Urinary bladder (tissue), 3 donors: ENCODE measurements at regions not wholly inside any gene's neighbourhood (a gene's known extent, or its start where the extent isn't known, plus 50 kb on each side); places are given as distances from the start of the nearest gene placed in this dataset.

Source experiments
- DNase-seq: peaks from one replicate; pipeline ENCODE4 v3.0.0-alpha.2; 2015; ENCODE audit errors: extremely low spot score
- H3K27ac ChIP-seq: one replicate; pipeline ENCODE4 v1.5.1; 2013; ENCODE audit warnings: low read depth, mild to moderate bottlenecking, moderate library complexity
- H3K36me3 ChIP-seq: one replicate; pipeline ENCODE4 v1.6.1; 2013; ENCODE audit warnings: mild to moderate bottlenecking, moderate library complexity; ENCODE audit not compliant: insufficient read depth
- H3K4me1 ChIP-seq: one replicate; pipeline ENCODE4 v1.6.1; 2013; ENCODE audit warnings: mild to moderate bottlenecking, moderate library complexity; ENCODE audit not compliant: insufficient read depth
- H3K4me3 ChIP-seq: one replicate; pipeline ENCODE4 v1.5.1; 2013; ENCODE audit warnings: low read depth, low read length
- WGBS: extraction: QIAGEN DNeasy Blood & Tissue Kit; methylation state at CpG from one replicate; pipeline ENCODE4 v1.1.7; 2013; 5-methylcytosine and 5-hydroxymethylcytosine counted together
- donor health status: healthy with polysubstance abuse.
- donor health status: healthy.

GRCh38 chr21:35150562-35151226 is 101.6 kb upstream of the RUNX1 start:
- DNase-seq: no peak
- Histone ChIP-seq H3K4me3 (no peak overlapping the region), H3K4me1 (no peaks in the 10 kb centered on the region), H3K36me3 (no peaks in the 10 kb centered on the region), H3K27ac (no peak overlapping the region)
- WGBS: 89% methylated on average over 2 of the region's 2 CpGs

DNA sequence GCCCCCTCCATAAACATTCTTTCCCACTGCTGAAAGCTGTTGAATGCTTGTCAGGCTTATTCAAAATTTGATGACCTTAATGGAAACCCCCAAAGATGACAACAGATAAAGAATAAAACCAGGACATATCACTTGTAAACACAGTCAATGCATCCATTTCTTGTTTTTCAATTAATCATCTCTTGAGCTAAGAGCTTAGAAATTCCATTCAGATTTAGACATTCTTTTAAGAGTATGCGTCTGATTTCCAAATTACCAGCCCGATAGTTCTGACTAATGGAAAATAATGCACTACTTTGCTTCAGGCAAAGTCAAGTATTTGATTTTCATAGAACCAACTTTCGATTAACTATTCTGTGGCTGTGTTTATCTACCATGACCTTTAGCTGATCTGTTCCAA is 100.6 kb upstream of the RUNX1 start:
- Histone ChIP-seq H3K4me1 (no peaks in the 10 kb centered on the region), H3K4me3 (no peak overlapping the region), H3K36me3 (no peaks in the 10 kb centered on the region), H3K27ac (no peak overlapping the region)
- no peak for DNase-seq
- 80% methylated on average over 3 of the region's 3 CpGs for WGBS

DNA sequence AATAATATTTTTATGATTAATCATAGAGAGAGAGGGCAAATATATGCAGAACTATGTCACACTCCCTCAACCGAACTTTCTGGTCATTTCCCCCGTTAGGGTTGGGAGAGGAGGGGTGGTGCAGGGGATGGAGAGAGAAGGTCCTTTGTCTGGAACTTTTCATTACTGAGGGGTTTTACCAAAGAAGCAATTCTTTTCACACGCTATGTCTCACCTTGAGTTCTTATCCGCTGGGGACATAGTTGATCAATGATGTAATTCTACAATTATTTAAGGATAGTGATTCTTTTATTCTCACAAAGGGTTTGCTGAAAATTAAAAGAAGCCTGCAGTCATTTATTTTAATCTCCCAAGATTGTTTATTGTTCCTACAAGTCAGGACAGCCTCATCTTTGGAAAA is 98.3 kb upstream of the RUNX1 start:
- Histone ChIP-seq H3K27ac (no peak overlapping the region), H3K4me3 (no peak overlapping the region), H3K36me3 (no peaks in the 10 kb centered on the region), H3K4me1 (no peaks in the 10 kb centered on the region)
- WGBS: 86% methylated on average over 4 of the region's 4 CpGs
- DNase-seq: no peak

- Histone ChIP-seq H3K36me3 (no peaks in the 10 kb centered on the region), H3K4me1 (no peaks in the 10 kb centered on the region), H3K27ac (no peak overlapping the region), H3K4me3 (no peak overlapping the region)
- 53% methylated on average over 3 of the region's 3 CpGs for WGBS
- no peak for DNase-seq
These were observed 96.6 kb upstream of the RUNX1 start for GRCh38 chr21:35145626-35146233.

GRCh38 chr21:35144978-35145377 is 95.9 kb upstream of the RUNX1 start:
- Histone ChIP-seq H3K4me1 (no peaks in the 10 kb centered on the region), H3K4me3 (no peak overlapping the region), H3K36me3 (no peaks in the 10 kb centered on the region), H3K27ac (no peak overlapping the region)
- DNase-seq: no peak
- whole genome bisulfite sequencing: 78% methylated on average over 2 of the region's 2 CpGs

- 80% methylated on average over 1 of the region's 1 CpG for WGBS
- no peak for DNase-seq
- Histone ChIP-seq H3K36me3 (no peaks in the 10 kb centered on the region), H3K27ac (no peak overlapping the region), H3K4me3 (no peak overlapping the region), H3K4me1 (no peaks in the 10 kb centered on the region)
These were observed 93.1 kb upstream of the RUNX1 start for GRCh38 chr21:35142036-35142815.

- H3K4me1 ChIP-seq: no peaks in the 10 kb centered on the region
- DNase-seq: no peak
- WGBS: 74% methylated on average over 4 of the region's 4 CpGs
- H3K27ac ChIP-seq: no peak overlapping the region
- no peak overlapping the region for H3K4me3 ChIP-seq
- no peaks in the 10 kb centered on the region for H3K36me3 ChIP-seq
These were observed 90.2 kb upstream of the RUNX1 start for GRCh38 chr21:35139382-35139715.

DNA sequence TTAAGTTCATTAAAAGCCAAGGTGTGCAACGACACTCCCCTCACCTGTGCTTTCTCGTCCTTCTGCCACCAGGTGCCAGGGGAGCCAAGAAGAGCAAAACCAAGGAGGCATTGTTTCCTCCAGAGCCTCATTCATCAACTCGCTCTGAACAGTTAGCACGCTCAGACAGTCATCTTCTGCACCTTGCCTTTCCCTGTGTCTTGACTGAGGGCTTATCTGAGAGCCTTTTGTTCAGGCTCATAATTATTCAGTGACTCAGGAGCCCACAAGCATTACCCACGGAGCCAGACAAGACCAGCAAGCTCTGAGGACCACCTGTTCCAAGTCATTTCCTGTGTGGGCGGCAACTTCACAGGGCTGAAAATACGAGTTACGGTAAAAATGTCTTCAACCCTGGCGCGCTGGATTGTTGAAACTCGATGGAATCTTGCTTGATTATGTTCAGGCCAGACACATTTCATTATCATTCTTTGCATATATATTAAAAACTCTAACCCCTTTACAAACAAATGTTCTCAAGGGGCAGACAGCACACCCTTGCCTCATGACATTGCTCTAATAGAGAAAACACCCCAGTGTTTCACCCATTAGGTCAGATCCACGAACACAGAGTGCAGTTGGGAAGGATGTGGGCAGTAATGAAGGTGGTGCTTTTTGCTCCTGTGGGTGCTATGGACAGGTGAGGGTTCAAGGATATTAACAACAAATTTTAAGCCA is 89.7 kb upstream of the RUNX1 start:
- Histone ChIP-seq H3K27ac (no peak overlapping the region), H3K4me3 (no peak overlapping the region), H3K36me3 (no peaks in the 10 kb centered on the region), H3K4me1 (no peaks in the 10 kb centered on the region)
- DNase-seq: no peak
- 81% methylated on average over 12 of the region's 12 CpGs for WGBS

DNA sequence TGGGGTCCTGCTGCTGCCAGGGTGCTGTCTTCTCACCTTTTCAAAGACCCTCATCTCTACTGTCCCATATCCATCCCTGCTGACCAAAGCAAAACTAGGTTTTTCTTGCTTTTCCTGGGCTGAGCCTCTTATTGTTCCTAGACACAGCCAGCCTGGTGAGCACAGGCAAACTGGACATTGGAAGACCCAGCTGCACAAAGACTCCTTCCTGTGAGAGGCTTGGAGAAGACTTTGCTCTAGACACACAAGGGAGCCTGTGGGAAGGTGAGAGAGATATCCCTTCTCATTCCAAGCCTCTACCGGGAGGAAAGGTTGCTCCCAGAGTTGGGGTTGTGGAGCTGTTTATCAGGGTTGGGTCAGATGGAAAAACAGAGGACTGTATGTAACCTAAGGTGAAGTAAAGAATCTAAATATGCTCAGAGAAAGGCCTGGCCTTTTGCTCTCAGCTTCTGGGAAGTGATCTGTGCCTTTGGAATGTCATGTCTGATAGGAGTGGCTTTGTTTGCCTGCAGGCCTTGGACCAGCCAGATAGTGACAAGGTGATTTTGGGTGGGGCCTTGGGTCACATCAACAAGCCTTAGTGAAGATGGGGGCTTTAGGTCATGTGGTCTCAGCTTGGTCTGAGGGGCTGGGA is 87.6 kb upstream of the RUNX1 start:
- Histone ChIP-seq H3K36me3 (no peaks in the 10 kb centered on the region), H3K4me1 (no peaks in the 10 kb centered on the region), H3K27ac (no peak overlapping the region), H3K4me3 (no peak overlapping the region)
- WGBS: 54% methylated on average over 1 of the region's 1 CpG
- DNase-seq: no peak

GRCh38 chr21:35136106-35136505 is 87.0 kb upstream of the RUNX1 start:
- WGBS: 78% methylated on average over 3 of the region's 3 CpGs
- no peak for DNase-seq
- H3K36me3 ChIP-seq: no peaks in the 10 kb centered on the region
- H3K27ac ChIP-seq: no peak overlapping the region
- H3K4me3 ChIP-seq: no peak overlapping the region
- H3K4me1 ChIP-seq: no peaks in the 10 kb centered on the region

DNA sequence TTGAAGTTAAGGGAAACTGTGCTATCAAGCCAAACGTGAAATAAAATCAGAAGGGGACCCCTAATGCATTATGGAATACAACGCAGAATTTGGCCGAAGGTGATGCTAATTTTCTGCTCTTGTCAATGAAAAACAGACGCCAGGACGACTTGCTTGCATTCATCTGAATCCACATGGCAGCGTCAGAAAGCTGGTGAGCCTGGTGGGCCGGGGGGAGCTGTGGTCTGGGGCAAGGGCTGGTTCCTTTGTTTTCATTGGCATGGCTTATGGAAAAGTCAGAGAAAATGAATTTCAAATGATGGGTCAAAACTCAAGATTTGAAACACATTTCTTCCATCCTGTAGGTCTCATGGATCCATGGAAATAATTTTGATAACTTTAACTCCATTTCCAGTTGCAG is 86.4 kb upstream of the RUNX1 start:
- 89% methylated on average over 7 of the region's 7 CpGs for WGBS
- no peak for DNase-seq
- H3K4me3 ChIP-seq: no peak overlapping the region
- no peaks in the 10 kb centered on the region for H3K36me3 ChIP-seq
- no peaks in the 10 kb centered on the region for H3K4me1 ChIP-seq
- H3K27ac ChIP-seq: no peak overlapping the region

GRCh38 chr21:35134309-35134708 is 85.2 kb upstream of the RUNX1 start:
- Histone ChIP-seq H3K36me3 (no peaks in the 10 kb centered on the region), H3K27ac (no peak overlapping the region), H3K4me1 (no peaks in the 10 kb centered on the region), H3K4me3 (no peak overlapping the region)
- DNase-seq: no peak
- WGBS: 64% methylated on average over 2 of the region's 2 CpGs

- Histone ChIP-seq H3K27ac (no peak overlapping the region), H3K4me1 (no peaks in the 10 kb centered on the region), H3K36me3 (no peaks in the 10 kb centered on the region), H3K4me3 (no peak overlapping the region)
- DNase-seq: no peak
- 93% methylated on average over 3 of the region's 3 CpGs for WGBS
These were observed 79.4 kb upstream of the RUNX1 start for GRCh38 chr21:35128536-35128935.
